Stimulated activated CD8-positive, alpha-beta memory T cell treated with anti-CD3 and anti-CD28 coated beads, Interleukin-12 subunit alpha, Interleukin-12 subunit beta, amount 100 ng/mL, for 24 hours (primary cell): ENCODE measurements at regions not wholly inside any gene's neighbourhood (a gene's known extent, or its start where the extent isn't known, plus 50 kb on each side); places are given as distances from the start of the nearest gene placed in this dataset.
"Not testable (repeated sequence)": the region's sequence is repeated elsewhere in the genome, so short reads cannot be mapped to it uniquely, and the experiment has no call there.

Experiments
- DNase-seq: peaks from one replicate; pipeline ENCODE4 v3.0.0-alpha.2; 2020; ENCODE audit errors: extremely low read depth

- DNase-seq: no peak
These were observed 837.7 kb upstream of the SLC39A10 start for GRCh38 chr2:194819367-194819766.

- DNase-seq: no peak
These were observed 841.6 kb upstream of the SLC39A10 start for GRCh38 chr2:194815475-194815874.

- DNase-seq: no peak
These were observed 854.4 kb upstream of the SLC39A10 start for GRCh38 chr2:194802589-194802988.

GRCh38 chr2:194787071-194787470, 870.0 kb upstream of the SLC39A10 start:
- DNase-seq: not testable (repeated sequence)

GRCh38 chr2:194771394-194771793, 885.6 kb upstream of the SLC39A10 start:
- not testable (repeated sequence) for DNase-seq

- DNase-seq: no peak
These were observed 888.0 kb upstream of the SLC39A10 start for GRCh38 chr2:194769030-194769429.

- no peak for DNase-seq
These were observed 891.3 kb upstream of the SLC39A10 start for GRCh38 chr2:194765723-194766122.

GRCh38 chr2:194750926-194751325, 906.1 kb upstream of the SLC39A10 start:
- DNase-seq: no peak

GRCh38 chr2:194745557-194746146, 911.4 kb upstream of the SLC39A10 start:
- no peak for DNase-seq

GRCh38 chr2:194742706-194743105, 914.3 kb upstream of the SLC39A10 start:
- DNase-seq: no peak

GRCh38 chr2:194739217-194739616, 917.8 kb upstream of the SLC39A10 start:
- DNase-seq: no peak

- DNase-seq: no peak
These were observed 921.0 kb upstream of the SLC39A10 start for GRCh38 chr2:194735837-194736542.

GRCh38 chr2:194730266-194730665, 926.8 kb upstream of the SLC39A10 start:
- DNase-seq: no peak

GRCh38 chr2:194725169-194725568, 931.9 kb upstream of the SLC39A10 start:
- no peak for DNase-seq

- no peak for DNase-seq
These were observed 933.6 kb upstream of the SLC39A10 start for GRCh38 chr2:194723446-194723845.

- DNase-seq: no peak
These were observed 935.8 kb upstream of the SLC39A10 start for GRCh38 chr2:194721227-194721626.

GRCh38 chr2:194720462-194720861, 936.6 kb upstream of the SLC39A10 start:
- DNase-seq: no peak

- no peak for DNase-seq
These were observed 938.1 kb upstream of the SLC39A10 start for GRCh38 chr2:194718881-194719280.

GRCh38 chr2:194714541-194714940, 942.5 kb upstream of the SLC39A10 start:
- DNase-seq: no peak

- DNase-seq: no peak
These were observed 947.2 kb upstream of the SLC39A10 start for GRCh38 chr2:194709840-194710239.

- DNase-seq: no peak
These were observed 950.8 kb upstream of the SLC39A10 start for GRCh38 chr2:194706179-194706578.

GRCh38 chr2:194705398-194705797, 951.6 kb upstream of the SLC39A10 start:
- no peak for DNase-seq

GRCh38 chr2:194700726-194701125, 956.3 kb upstream of the SLC39A10 start:
- DNase-seq: no peak

- no peak for DNase-seq
These were observed 956.9 kb upstream of the SLC39A10 start for GRCh38 chr2:194700116-194700515.
